GM12878 (cell line): ENCODE measurements at regions not wholly inside any gene's neighbourhood (a gene's known extent, or its start where the extent isn't known, plus 50 kb on each side); places are given as distances from the start of the nearest gene placed in this dataset.

Source experiments
- ATAC-seq: fragments of 200-7000 bp; cut with Tn5 transposase; 3 replicates; pipeline ENCODE4 v1.9.1; 2020; ENCODE audit warnings: mild to moderate bottlenecking, moderate library complexity
- BruUV-seq: library from RNA; stranded (reverse); fragments of 400-500 nt; replicated peaks from 2 replicates; lab custom pipeline; 2021; lab: Mats Ljungman, UMichigan
- CTCF ChIA-PET: fragments of 300-600 bp; sonication (Branson Sonifier 250); formaldehyde crosslinking; extraction: SDS; loops from one replicate; lab custom pipeline; 2021; ENCODE audit warnings: inconsistent platforms; lab: Yijun Ruan, JAX
- POLR2A ChIA-PET: fragments of 350-600 bp; formaldehyde crosslinking; extraction: SDS; loops from one replicate; lab custom pipeline; 2021; ENCODE audit warnings: inconsistent platforms; lab: Charles Lee
- RAD21 ChIA-PET: fragments of 300-600 bp; sonication (Branson Sonifier 250); formaldehyde crosslinking; loops from one replicate; lab custom pipeline; 2023; ENCODE audit warnings: antibody characterized with exemption; ENCODE audit not compliant: unreplicated experiment; lab: Charles Lee
- SMC1A ChIA-PET: fragments of 300-600 bp; sonication (Branson Sonifier 250); formaldehyde crosslinking; loops from one replicate; lab custom pipeline; 2023; ENCODE audit not compliant: unreplicated experiment, uncharacterized antibody; lab: Charles Lee
- DNase-seq: peaks from one replicate; pipeline ENCODE4 v3.0.0-alpha.2; 2011; ENCODE audit warnings: low read depth, low spot score
- FAIRE-seq: peaks from 3 replicates; lab custom pipeline; 2011; peaks lifted over from hg19 to GRCh38; lab: Jason Lieb, UNC
- H2AFZ ChIP-seq: 2 replicates; pipeline ENCODE4 v1.6.0; 2011; ENCODE audit warnings: low read depth, low read length, control low read depth; ENCODE audit not compliant: control insufficient read depth
- H3K27ac ChIP-seq: 2 replicates; pipeline ENCODE4 v1.5.1; 2011; ENCODE audit warnings: control low read depth; ENCODE audit not compliant: control insufficient read depth, insufficient read depth
- H3K27me3 ChIP-seq, 2 experiments: replicated peaks in 1 of 2; 2 replicates each; pipeline versions ENCODE4 v1.6.0 to v1.6.1; 2011; ENCODE audit warnings: low read length in 1 of 2; ENCODE audit not compliant: control insufficient read depth in 2 of 2, insufficient read depth in 2 of 2
- H3K36me3 ChIP-seq, 2 experiments: 2 replicates each; pipeline ENCODE4 v1.5.1; 2011; ENCODE audit warnings: low read length in 1 of 2; ENCODE audit not compliant: control insufficient read depth in 2 of 2, insufficient read depth in 2 of 2
- H3K4me1 ChIP-seq: 2 replicates; pipeline ENCODE4 v1.6.1; 2011; ENCODE audit warnings: mild to moderate bottlenecking, low read length, moderate library complexity, mixed read lengths; ENCODE audit not compliant: control insufficient read depth, insufficient read depth
- H3K4me2 ChIP-seq: 2 replicates; pipeline ENCODE4 v1.6.0; 2011; ENCODE audit warnings: control low read depth; ENCODE audit not compliant: control insufficient read depth, insufficient read depth
- H3K4me3 ChIP-seq: fragments of 200-600 bp; sonication (generic); 2 replicates; pipeline ENCODE4 v1.5.1; 2016
- H3K79me2 ChIP-seq: 2 replicates; pipeline ENCODE4 v1.6.0; 2011; ENCODE audit warnings: low read length; ENCODE audit not compliant: control insufficient read depth, insufficient read depth
- H3K9ac ChIP-seq: 2 replicates; pipeline ENCODE4 v1.8.0; 2011; ENCODE audit warnings: low read length, control low read depth, mixed read lengths; ENCODE audit not compliant: control insufficient read depth, insufficient read depth
- H3K9me3 ChIP-seq: replicated peaks from 3 replicates; pipeline ENCODE4 v1.5.1; 2011; ENCODE audit warnings: mild to moderate bottlenecking, low read length; ENCODE audit not compliant: control insufficient read depth, insufficient read depth
- H4K20me1 ChIP-seq: 2 replicates; pipeline ENCODE4 v1.6.0; 2011; ENCODE audit not compliant: control insufficient read depth, insufficient read depth
- BCL11A ChIP-seq: IDR thresholded peaks from 2 replicates; pipeline ENCODE4 v1.6.1; 2011; ENCODE audit warnings: low read depth, low read length
- CREB1 ChIP-seq: IDR thresholded peaks from 2 replicates; pipeline ENCODE4 v1.6.1; 2012; ENCODE audit warnings: low read depth, mild to moderate bottlenecking, inconsistent platforms
- ESRRA ChIP-seq: IDR thresholded peaks from 2 replicates; pipeline ENCODE4 v1.6.1; 2012; ENCODE audit warnings: mild to moderate bottlenecking, low read length, improper control_type of control experiment
- EZH2 ChIP-seq: IDR thresholded peaks from 2 replicates; pipeline ENCODE4 v1.6.1; 2012; ENCODE audit warnings: low read depth, mild to moderate bottlenecking, control low read depth, inconsistent platforms, low read length, borderline replicate concordance; ENCODE audit not compliant: control insufficient read depth
- IKZF2 ChIP-seq, 2 experiments: fragments of 450-650 bp; IDR thresholded peaks; 2 replicates each; pipeline ENCODE4 v1.6.1; 2017; ENCODE audit warnings: mild to moderate bottlenecking in 2 of 2, moderate library complexity in 2 of 2
- IRF4 ChIP-seq: IDR thresholded peaks from 2 replicates; pipeline ENCODE4 v1.6.1; 2011; ENCODE audit warnings: low read depth, low read length
- MTA2 ChIP-seq: fragments of 450-650 bp; IDR thresholded peaks from 2 replicates; pipeline ENCODE4 v1.6.1; 2016; ENCODE audit warnings: low read depth, mild to moderate bottlenecking, moderate library complexity
- MTA3 ChIP-seq: IDR thresholded peaks from 2 replicates; pipeline ENCODE4 v1.6.1; 2012; ENCODE audit warnings: low read length, inconsistent platforms, borderline replicate concordance
- MYC ChIP-seq: IDR thresholded peaks from 2 replicates; pipeline ENCODE4 v1.6.1; 2011; ENCODE audit warnings: mild to moderate bottlenecking, low read length, moderate library complexity, inconsistent platforms; ENCODE audit not compliant: insufficient read depth, insufficient replicate concordance, insufficient read length, severe bottlenecking
- NR2F1 ChIP-seq: fragments of 450-650 bp; conservative IDR thresholded peaks from 2 replicates; pipeline ENCODE4 v1.6.1; 2017; ENCODE audit warnings: mild to moderate bottlenecking
- RAD21 ChIP-seq: IDR thresholded peaks from 2 replicates; pipeline ENCODE4 v1.6.1; 2011; ENCODE audit warnings: mild to moderate bottlenecking, low read depth, low read length, moderate library complexity; ENCODE audit not compliant: insufficient read depth
- RCOR1 ChIP-seq: conservative IDR thresholded peaks from 2 replicates; pipeline ENCODE4 v1.6.1; 2012; ENCODE audit warnings: low read depth, low read length, improper control_type of control experiment
- SMAD1 ChIP-seq: fragments of 450-650 bp; IDR thresholded peaks from 2 replicates; pipeline ENCODE4 v1.6.1; 2018; ENCODE audit warnings: mild to moderate bottlenecking, low read depth; ENCODE audit not compliant: partially characterized antibody
- SPI1 ChIP-seq: IDR thresholded peaks from 2 replicates; pipeline ENCODE4 v1.6.1; 2011; ENCODE audit warnings: low read depth, mild to moderate bottlenecking, low read length, moderate library complexity, borderline replicate concordance; ENCODE audit not compliant: insufficient read depth
- SREBF1 ChIP-seq: IDR thresholded peaks from 2 replicates; pipeline ENCODE4 v1.6.1; 2012; ENCODE audit warnings: mild to moderate bottlenecking, low read length
- TCF12 ChIP-seq: IDR thresholded peaks from 2 replicates; pipeline ENCODE4 v1.6.1; 2011; ENCODE audit warnings: low read depth, mild to moderate bottlenecking, low read length
- WGBS: methylation state at CpG from one replicate; pipeline ENCODE4 v1.1.6; 2016; ENCODE audit warnings: low lambda C conversion rate; ENCODE audit not compliant: insufficient replicate concordance, insufficient coverage; ENCODE audit errors: missing lambda C conversion rate; 5-methylcytosine and 5-hydroxymethylcytosine counted together
- in situ Hi-C: fragments of 300-500 bp; cut with MboI; formaldehyde crosslinking; loops from 9 replicates; pipeline ENCODE4 v1.14.3; 2018; ENCODE audit warnings: mixed read lengths
- intact Hi-C: fragments of 100-400 bp; cut with micrococcal nuclease; formaldehyde crosslinking; loops from one replicate; pipeline ENCODE4 v1.14.2; 2022; ENCODE audit not compliant: unreplicated experiment
- TF ChIP-seq, protein P1 (sequence below): fragments of 450-650 bp; IDR thresholded peaks from 2 replicates; pipeline ENCODE4 v1.6.1; 2017; ENCODE audit warnings: mild to moderate bottlenecking
- TF ChIP-seq, protein P2 (sequence below): IDR thresholded peaks from 2 replicates; pipeline ENCODE4 v1.6.1; 2012; ENCODE audit warnings: low read length, inconsistent platforms
- TF ChIP-seq, protein P3 (sequence below): IDR thresholded peaks from 2 replicates; pipeline ENCODE4 v1.6.1; 2011; ENCODE audit warnings: low read depth, low read length, improper control_type of control experiment, borderline replicate concordance
- TF ChIP-seq, protein P4 (sequence below): IDR thresholded peaks from 2 replicates; pipeline ENCODE4 v1.6.1; 2011; ENCODE audit warnings: mild to moderate bottlenecking, low read depth, low read length, moderate library complexity; ENCODE audit not compliant: insufficient replicate concordance

DNA sequence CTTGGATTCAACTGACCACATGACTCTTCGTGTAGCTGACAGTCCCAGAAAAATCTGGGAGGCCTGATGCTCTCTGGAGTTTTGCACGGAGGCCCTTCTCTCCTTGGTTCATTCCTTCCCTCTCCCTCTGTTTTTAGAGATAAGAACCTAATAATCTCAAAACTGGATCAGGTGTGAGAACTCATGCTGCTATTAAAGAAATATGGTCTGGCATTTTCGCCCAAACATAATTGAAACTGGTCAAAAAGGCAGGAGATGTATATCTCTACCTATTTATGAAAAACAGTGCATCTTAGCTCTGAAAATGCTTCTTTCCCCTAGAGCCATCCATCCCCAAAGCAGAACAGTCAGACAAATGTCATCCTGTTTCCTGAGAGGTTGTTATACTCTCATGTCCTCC lies 397.5 kb downstream of the PRELID2 start:
- in situ Hi-C loops = no loop called here
- CTCF ChIA-PET = no interaction called here
- FAIRE-seq (no peak), DNase-seq (no peak), ATAC-seq (no peak)
- RAD21 ChIA-PET = no interaction called here
- H3K36me3 ChIP-seq = no peaks in the 10 kb centered on the region
- H3K4me3 ChIP-seq = no peak overlapping the region
- no peaks in the 10 kb centered on the region for H3K79me2 ChIP-seq
- H4K20me1 ChIP-seq = no peaks in the 10 kb centered on the region
- POLR2A ChIA-PET = no interaction called here
- no peak overlapping the region for H2AFZ ChIP-seq
- 11% methylated on average over 3 of the region's 3 CpGs for WGBS
- H3K4me1 ChIP-seq = no peaks in the 10 kb centered on the region
- no peaks in the 10 kb centered on the region for H3K9me3 ChIP-seq
- no peak overlapping the region for H3K9ac ChIP-seq
- no peak overlapping the region for H3K4me2 ChIP-seq
- TF ChIP-seq RAD21 = no peak
- TF ChIP-seq SREBF1 = no peak
- TF ChIP-seq, protein P1, sequence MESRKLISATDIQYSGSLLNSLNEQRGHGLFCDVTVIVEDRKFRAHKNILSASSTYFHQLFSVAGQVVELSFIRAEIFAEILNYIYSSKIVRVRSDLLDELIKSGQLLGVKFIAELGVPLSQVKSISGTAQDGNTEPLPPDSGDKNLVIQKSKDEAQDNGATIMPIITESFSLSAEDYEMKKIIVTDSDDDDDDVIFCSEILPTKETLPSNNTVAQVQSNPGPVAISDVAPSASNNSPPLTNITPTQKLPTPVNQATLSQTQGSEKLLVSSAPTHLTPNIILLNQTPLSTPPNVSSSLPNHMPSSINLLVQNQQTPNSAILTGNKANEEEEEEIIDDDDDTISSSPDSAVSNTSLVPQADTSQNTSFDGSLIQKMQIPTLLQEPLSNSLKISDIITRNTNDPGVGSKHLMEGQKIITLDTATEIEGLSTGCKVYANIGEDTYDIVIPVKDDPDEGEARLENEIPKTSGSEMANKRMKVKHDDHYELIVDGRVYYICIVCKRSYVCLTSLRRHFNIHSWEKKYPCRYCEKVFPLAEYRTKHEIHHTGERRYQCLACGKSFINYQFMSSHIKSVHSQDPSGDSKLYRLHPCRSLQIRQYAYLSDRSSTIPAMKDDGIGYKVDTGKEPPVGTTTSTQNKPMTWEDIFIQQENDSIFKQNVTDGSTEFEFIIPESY = no peak
- TF ChIP-seq TCF12 = no peak
- no peak for TF ChIP-seq MTA2
- no peak for TF ChIP-seq IKZF2 (IDR thresholded peaks at IDR 0.05)
- TF ChIP-seq, protein P2, sequence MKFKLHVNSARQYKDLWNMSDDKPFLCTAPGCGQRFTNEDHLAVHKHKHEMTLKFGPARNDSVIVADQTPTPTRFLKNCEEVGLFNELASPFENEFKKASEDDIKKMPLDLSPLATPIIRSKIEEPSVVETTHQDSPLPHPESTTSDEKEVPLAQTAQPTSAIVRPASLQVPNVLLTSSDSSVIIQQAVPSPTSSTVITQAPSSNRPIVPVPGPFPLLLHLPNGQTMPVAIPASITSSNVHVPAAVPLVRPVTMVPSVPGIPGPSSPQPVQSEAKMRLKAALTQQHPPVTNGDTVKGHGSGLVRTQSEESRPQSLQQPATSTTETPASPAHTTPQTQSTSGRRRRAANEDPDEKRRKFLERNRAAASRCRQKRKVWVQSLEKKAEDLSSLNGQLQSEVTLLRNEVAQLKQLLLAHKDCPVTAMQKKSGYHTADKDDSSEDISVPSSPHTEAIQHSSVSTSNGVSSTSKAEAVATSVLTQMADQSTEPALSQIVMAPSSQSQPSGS = no peak
- TF ChIP-seq MYC = no peak
- no peak for TF ChIP-seq SMAD1
- no peak for TF ChIP-seq IRF4
- TF ChIP-seq EZH2 = no peak
- TF ChIP-seq BCL11A = no peak
- TF ChIP-seq, protein P3, sequence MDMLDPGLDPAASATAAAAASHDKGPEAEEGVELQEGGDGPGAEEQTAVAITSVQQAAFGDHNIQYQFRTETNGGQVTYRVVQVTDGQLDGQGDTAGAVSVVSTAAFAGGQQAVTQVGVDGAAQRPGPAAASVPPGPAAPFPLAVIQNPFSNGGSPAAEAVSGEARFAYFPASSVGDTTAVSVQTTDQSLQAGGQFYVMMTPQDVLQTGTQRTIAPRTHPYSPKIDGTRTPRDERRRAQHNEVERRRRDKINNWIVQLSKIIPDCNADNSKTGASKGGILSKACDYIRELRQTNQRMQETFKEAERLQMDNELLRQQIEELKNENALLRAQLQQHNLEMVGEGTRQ = no peak
- TF ChIP-seq, protein P4, sequence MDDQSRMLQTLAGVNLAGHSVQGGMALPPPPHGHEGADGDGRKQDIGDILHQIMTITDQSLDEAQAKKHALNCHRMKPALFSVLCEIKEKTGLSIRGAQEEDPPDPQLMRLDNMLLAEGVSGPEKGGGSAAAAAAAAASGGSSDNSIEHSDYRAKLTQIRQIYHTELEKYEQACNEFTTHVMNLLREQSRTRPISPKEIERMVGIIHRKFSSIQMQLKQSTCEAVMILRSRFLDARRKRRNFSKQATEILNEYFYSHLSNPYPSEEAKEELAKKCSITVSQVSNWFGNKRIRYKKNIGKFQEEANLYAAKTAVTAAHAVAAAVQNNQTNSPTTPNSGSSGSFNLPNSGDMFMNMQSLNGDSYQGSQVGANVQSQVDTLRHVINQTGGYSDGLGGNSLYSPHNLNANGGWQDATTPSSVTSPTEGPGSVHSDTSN = no peak
- no peak for TF ChIP-seq MTA3
- no peak for TF ChIP-seq NR2F1
- TF ChIP-seq SPI1 = no peak
- no peak for TF ChIP-seq CREB1
- no peak for TF ChIP-seq RCOR1
- no peak for TF ChIP-seq ESRRA
- H3K27ac ChIP-seq = no peak overlapping the region
- intact Hi-C loops = no loop called here
- no peaks in the 10 kb centered on the region for H3K27me3 ChIP-seq
- SMC1A ChIA-PET = no interaction called here
- no TSS peak for BruUV-seq
